ENCODE measurements at regions not wholly inside any gene's neighbourhood (a gene's known extent, or its start where the extent isn't known, plus 50 kb on each side); places are given as distances from the start of the nearest gene placed in this dataset.

- no peak for DNase-seq (ENCODE audit: low read depth)
- H3K27me3 ChIP-seq (replicated peaks; ENCODE audit: control insufficient read depth, insufficient read depth, low read length): no peaks in the 10 kb centered on the region
- no peak overlapping the region for H3K4me3 ChIP-seq (ENCODE audit: low read length)
- H3K4me1 ChIP-seq (ENCODE audit: control insufficient read depth, insufficient read depth, low read length): peaks cover 8% of the 10 kb centered on the region
- H3K9ac ChIP-seq (ENCODE audit: low read length): no peak overlapping the region
- no peaks in the 10 kb centered on the region for H3K9me3 ChIP-seq (ENCODE audit: control insufficient read depth, low read length)
- no peaks in the 10 kb centered on the region for H3K36me3 ChIP-seq (ENCODE audit: control insufficient read depth, insufficient read depth, low read length, severe bottlenecking)
Measured at GRCh38 chr3:74463515-74463914, 150.9 kb downstream of the CNTN3 start.

DNA sequence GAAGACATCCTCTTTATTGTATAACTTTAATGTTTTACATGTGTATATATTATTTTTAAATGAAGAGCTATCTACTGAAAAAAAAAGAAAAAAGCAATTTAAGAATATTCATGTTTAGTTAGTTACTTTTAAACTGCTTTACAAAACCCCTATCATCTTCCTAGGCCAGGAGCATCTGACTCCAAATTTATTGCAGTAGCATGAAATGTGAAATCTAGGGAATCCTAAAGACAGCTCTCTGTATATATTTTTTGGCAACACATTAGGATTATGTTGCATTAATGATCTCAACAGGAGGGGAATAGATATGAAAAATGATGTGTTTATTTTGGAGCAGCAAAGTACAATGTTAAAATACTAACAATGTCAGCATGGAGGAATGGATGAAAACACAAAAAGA, 158.3 kb downstream of the CNTN3 start:
- Histone ChIP-seq H3K9ac (ENCODE audit: low read length) (no peak overlapping the region), H3K4me3 (ENCODE audit: low read length) (no peak overlapping the region), H3K9me3 (ENCODE audit: control insufficient read depth, low read length) (no peaks in the 10 kb centered on the region), H3K27me3 (replicated peaks; ENCODE audit: control insufficient read depth, insufficient read depth, low read length) (no peaks in the 10 kb centered on the region), H3K36me3 (ENCODE audit: control insufficient read depth, insufficient read depth, low read length, severe bottlenecking) (no peaks in the 10 kb centered on the region), H3K4me1 (ENCODE audit: control insufficient read depth, insufficient read depth, low read length) (no peaks in the 10 kb centered on the region)
- no peak for DNase-seq (ENCODE audit: low read depth)

DNA sequence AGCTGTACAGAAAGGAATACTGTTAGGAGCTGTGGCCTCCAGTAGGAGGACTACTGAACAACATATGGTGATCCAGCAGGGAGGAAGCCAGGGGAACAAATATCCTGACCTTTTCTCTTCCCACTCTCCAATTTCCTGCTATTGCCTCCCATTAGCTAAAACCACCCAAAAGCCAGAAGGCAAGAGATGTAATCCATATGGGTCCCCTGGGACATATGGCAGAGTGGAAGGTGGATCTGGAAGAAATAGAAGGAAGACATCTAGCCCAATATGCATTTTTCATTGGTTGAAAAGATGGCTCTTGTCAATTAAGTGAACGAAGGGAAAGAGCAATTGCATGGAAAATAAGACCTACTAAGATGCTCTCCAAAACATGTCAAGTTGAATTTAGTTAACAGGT, 167.2 kb downstream of the CNTN3 start:
- Histone ChIP-seq H3K9ac (ENCODE audit: low read length) (no peak overlapping the region), H3K9me3 (ENCODE audit: control insufficient read depth, low read length) (no peaks in the 10 kb centered on the region), H3K4me3 (ENCODE audit: low read length) (no peak overlapping the region), H3K36me3 (ENCODE audit: control insufficient read depth, insufficient read depth, low read length, severe bottlenecking) (no peaks in the 10 kb centered on the region), H3K4me1 (ENCODE audit: control insufficient read depth, insufficient read depth, low read length) (no peaks in the 10 kb centered on the region), H3K27me3 (replicated peaks; ENCODE audit: control insufficient read depth, insufficient read depth, low read length) (no peaks in the 10 kb centered on the region)
- no peak for DNase-seq (ENCODE audit: low read depth)

- Histone ChIP-seq H3K9ac (ENCODE audit: low read length) (no peak overlapping the region), H3K4me1 (ENCODE audit: control insufficient read depth, insufficient read depth, low read length) (no peaks in the 10 kb centered on the region), H3K4me3 (ENCODE audit: low read length) (no peak overlapping the region), H3K9me3 (ENCODE audit: control insufficient read depth, low read length) (no peaks in the 10 kb centered on the region), H3K36me3 (ENCODE audit: control insufficient read depth, insufficient read depth, low read length, severe bottlenecking) (no peaks in the 10 kb centered on the region), H3K27me3 (replicated peaks; ENCODE audit: control insufficient read depth, insufficient read depth, low read length) (no peaks in the 10 kb centered on the region)
- DNase-seq (ENCODE audit: low read depth): no peak
Measured at GRCh38 chr3:74445541-74445940, 168.9 kb downstream of the CNTN3 start.

DNA sequence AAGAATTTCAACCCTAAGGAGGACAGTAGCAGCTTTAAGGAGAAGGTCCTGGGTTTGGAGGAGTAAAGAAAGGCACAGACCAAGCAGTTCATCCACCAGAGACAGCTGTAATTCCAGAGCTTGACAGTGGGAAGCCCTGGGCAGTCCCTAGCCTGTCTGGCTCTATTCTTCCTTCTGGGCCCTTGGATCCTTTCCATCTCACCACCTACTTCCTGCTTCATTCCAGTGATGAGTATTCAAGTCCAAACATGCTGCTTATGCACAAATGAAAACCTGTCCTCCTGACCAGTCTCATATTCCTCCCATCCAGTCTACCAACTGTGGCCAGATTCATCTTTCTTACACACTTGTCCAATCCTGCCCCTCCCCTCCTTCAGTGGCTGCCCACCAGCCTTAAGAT, 171.4 kb downstream of the CNTN3 start:
- DNase-seq (ENCODE audit: low read depth): no peak
- no peaks in the 10 kb centered on the region for H3K36me3 ChIP-seq (ENCODE audit: control insufficient read depth, insufficient read depth, low read length, severe bottlenecking)
- H3K9me3 ChIP-seq (ENCODE audit: control insufficient read depth, low read length): no peaks in the 10 kb centered on the region
- H3K4me3 ChIP-seq (ENCODE audit: low read length): no peak overlapping the region
- H3K4me1 ChIP-seq (ENCODE audit: control insufficient read depth, insufficient read depth, low read length): no peaks in the 10 kb centered on the region
- no peak overlapping the region for H3K9ac ChIP-seq (ENCODE audit: low read length)
- no peaks in the 10 kb centered on the region for H3K27me3 ChIP-seq (replicated peaks; ENCODE audit: control insufficient read depth, insufficient read depth, low read length)

GRCh38 chr3:74442683-74443082, 171.8 kb downstream of the CNTN3 start:
- Histone ChIP-seq H3K4me3 (ENCODE audit: low read length) (no peak overlapping the region), H3K36me3 (ENCODE audit: control insufficient read depth, insufficient read depth, low read length, severe bottlenecking) (no peaks in the 10 kb centered on the region), H3K4me1 (ENCODE audit: control insufficient read depth, insufficient read depth, low read length) (no peaks in the 10 kb centered on the region), H3K9me3 (ENCODE audit: control insufficient read depth, low read length) (no peaks in the 10 kb centered on the region), H3K9ac (ENCODE audit: low read length) (no peak overlapping the region), H3K27me3 (replicated peaks; ENCODE audit: control insufficient read depth, insufficient read depth, low read length) (no peaks in the 10 kb centered on the region)
- DNase-seq (ENCODE audit: low read depth): no peak

DNA sequence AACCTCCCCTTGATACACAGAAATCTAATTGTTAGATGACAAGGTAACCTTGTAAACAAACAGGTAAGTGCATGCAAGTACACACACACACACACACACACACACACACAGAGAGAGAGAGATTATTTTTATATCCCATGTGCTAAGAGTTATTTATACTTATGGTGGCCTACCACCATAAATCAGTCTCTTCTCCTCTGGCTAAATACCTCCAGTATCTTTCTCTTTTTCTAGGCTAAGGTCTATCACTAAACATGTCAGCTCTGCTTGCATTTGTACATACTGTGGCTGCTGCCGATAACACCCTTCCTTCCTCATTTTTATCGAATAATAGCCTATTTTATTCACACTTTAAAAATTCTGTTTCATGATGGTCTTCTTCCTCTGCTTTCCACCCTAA, 172.4 kb downstream of the CNTN3 start:
- Histone ChIP-seq H3K4me3 (ENCODE audit: low read length) (no peak overlapping the region), H3K9me3 (ENCODE audit: control insufficient read depth, low read length) (no peaks in the 10 kb centered on the region), H3K9ac (ENCODE audit: low read length) (no peak overlapping the region), H3K27me3 (replicated peaks; ENCODE audit: control insufficient read depth, insufficient read depth, low read length) (no peaks in the 10 kb centered on the region), H3K36me3 (ENCODE audit: control insufficient read depth, insufficient read depth, low read length, severe bottlenecking) (no peaks in the 10 kb centered on the region), H3K4me1 (ENCODE audit: control insufficient read depth, insufficient read depth, low read length) (no peaks in the 10 kb centered on the region)
- no peak for DNase-seq (ENCODE audit: low read depth)

GRCh38 chr3:74436184-74436583, 178.3 kb downstream of the CNTN3 start:
- no peak overlapping the region for H3K4me3 ChIP-seq (ENCODE audit: low read length)
- no peak overlapping the region for H3K9ac ChIP-seq (ENCODE audit: low read length)
- H3K27me3 ChIP-seq (replicated peaks; ENCODE audit: control insufficient read depth, insufficient read depth, low read length): no peaks in the 10 kb centered on the region
- no peaks in the 10 kb centered on the region for H3K9me3 ChIP-seq (ENCODE audit: control insufficient read depth, low read length)
- no peaks in the 10 kb centered on the region for H3K36me3 ChIP-seq (ENCODE audit: control insufficient read depth, insufficient read depth, low read length, severe bottlenecking)
- H3K4me1 ChIP-seq (ENCODE audit: control insufficient read depth, insufficient read depth, low read length): peaks cover 3% of the 10 kb centered on the region
- no peak for DNase-seq (ENCODE audit: low read depth)

DNA sequence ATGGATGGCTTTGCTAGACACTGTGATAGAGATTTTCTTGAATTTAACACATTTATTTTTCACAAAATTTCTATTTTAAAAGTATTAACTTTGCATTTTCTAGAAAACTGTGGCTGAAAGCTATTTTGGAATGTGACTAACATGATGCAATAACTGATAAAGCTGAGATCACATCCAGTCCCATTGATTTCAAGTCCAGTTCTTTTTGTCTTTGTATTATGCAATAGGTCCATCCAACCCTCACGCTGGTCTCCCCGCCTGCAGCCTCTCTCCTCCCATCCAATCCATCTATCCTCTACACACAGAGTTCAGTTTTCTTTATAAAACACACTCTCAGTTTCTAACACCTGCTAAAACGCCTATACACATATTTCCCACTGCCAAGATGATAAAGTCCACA, 178.8 kb downstream of the CNTN3 start:
- Histone ChIP-seq H3K36me3 (ENCODE audit: control insufficient read depth, insufficient read depth, low read length, severe bottlenecking) (no peaks in the 10 kb centered on the region), H3K27me3 (replicated peaks; ENCODE audit: control insufficient read depth, insufficient read depth, low read length) (no peaks in the 10 kb centered on the region), H3K9me3 (ENCODE audit: control insufficient read depth, low read length) (no peaks in the 10 kb centered on the region), H3K4me1 (ENCODE audit: control insufficient read depth, insufficient read depth, low read length) (peaks cover 3% of the 10 kb centered on the region), H3K4me3 (ENCODE audit: low read length) (no peak overlapping the region), H3K9ac (ENCODE audit: low read length) (no peak overlapping the region)
- DNase-seq (ENCODE audit: low read depth): no peak

DNA sequence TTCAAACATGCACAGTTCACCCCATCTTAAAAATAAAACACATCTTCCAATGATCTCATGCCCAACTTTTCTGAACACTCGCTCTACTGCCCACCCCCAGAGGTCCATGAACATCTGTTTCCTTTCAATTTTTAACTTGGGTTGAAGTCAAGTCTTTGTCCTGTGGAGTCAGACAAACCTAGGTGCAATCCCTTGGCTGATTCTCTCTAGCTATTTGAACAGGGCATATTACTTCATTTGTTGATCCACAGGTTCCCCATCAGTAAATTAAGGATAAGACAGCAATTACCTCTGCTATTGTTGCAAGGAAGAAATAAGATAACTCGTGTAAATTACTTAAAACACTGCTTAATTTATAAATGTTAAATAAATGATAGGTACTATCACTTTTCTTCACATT, 180.1 kb downstream of the CNTN3 start:
- H3K36me3 ChIP-seq (ENCODE audit: control insufficient read depth, insufficient read depth, low read length, severe bottlenecking): no peaks in the 10 kb centered on the region

DNA sequence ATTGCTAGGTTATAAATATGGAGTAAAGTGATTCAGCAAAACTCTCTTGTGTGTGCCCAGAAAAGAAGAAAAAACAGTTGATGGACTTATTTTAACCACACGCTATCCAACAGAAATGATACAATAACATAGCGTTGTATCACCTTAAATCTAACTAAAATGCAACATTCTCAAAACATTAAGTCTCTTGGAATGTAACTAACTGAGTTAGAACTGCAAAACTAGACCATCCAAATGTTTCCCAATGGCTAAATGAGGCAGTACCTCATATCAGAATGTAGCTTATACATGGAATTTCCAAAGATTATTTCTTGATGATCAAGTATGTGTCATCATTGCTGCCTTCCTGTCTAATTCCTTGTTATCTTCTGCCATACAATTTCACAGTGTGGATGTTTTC, 187.9 kb downstream of the CNTN3 start:
- peaks cover 2% of the 10 kb centered on the region for H3K36me3 ChIP-seq (ENCODE audit: control insufficient read depth, insufficient read depth, low read length, severe bottlenecking)
- no peak for DNase-seq (ENCODE audit: low read depth)
- H3K9me3 ChIP-seq (ENCODE audit: control insufficient read depth, low read length): no peaks in the 10 kb centered on the region
- H3K27me3 ChIP-seq (replicated peaks; ENCODE audit: control insufficient read depth, insufficient read depth, low read length): no peaks in the 10 kb centered on the region
- H3K9ac ChIP-seq (ENCODE audit: low read length): peak overlapping the region; percentile 6
- H3K4me1 ChIP-seq (ENCODE audit: control insufficient read depth, insufficient read depth, low read length): peaks cover 6% of the 10 kb centered on the region
- H3K4me3 ChIP-seq (ENCODE audit: low read length): no peak overlapping the region

More for the DNA sequence above, 180.1 kb downstream of the CNTN3 start:
- Histone ChIP-seq H3K4me1 (ENCODE audit: control insufficient read depth, insufficient read depth, low read length) (peaks cover 3% of the 10 kb centered on the region), H3K9me3 (ENCODE audit: control insufficient read depth, low read length) (no peaks in the 10 kb centered on the region), H3K4me3 (ENCODE audit: low read length) (no peak overlapping the region), H3K27me3 (replicated peaks; ENCODE audit: control insufficient read depth, insufficient read depth, low read length) (no peaks in the 10 kb centered on the region), H3K9ac (ENCODE audit: low read length) (no peak overlapping the region)
- no peak for DNase-seq (ENCODE audit: low read depth)

DNA sequence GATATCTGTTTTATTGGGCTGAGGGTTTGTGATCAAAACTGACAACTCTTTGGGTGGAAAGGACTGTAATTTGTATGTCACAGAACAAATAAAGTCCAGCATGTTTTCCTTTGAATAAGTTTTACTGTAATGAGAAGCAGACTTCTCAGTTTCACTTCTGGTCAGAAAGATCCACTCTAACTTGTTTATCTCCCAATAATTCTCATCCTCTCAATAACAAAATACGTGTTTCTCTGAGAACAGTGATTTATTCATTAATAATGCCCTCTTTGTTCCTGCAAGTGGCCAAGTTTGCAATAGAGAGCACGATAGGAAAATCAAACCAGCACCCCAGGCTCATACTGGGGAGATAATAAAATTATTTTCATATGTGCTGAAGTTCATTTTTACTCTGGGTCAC, 190.6 kb downstream of the CNTN3 start:
- H3K4me3 ChIP-seq (ENCODE audit: low read length): no peak overlapping the region
- H3K9me3 ChIP-seq (ENCODE audit: control insufficient read depth, low read length): no peaks in the 10 kb centered on the region
- H3K27me3 ChIP-seq (replicated peaks; ENCODE audit: control insufficient read depth, insufficient read depth, low read length): no peaks in the 10 kb centered on the region
- peaks cover 6% of the 10 kb centered on the region for H3K4me1 ChIP-seq (ENCODE audit: control insufficient read depth, insufficient read depth, low read length)
- no peak for DNase-seq (ENCODE audit: low read depth)
- H3K9ac ChIP-seq (ENCODE audit: low read length): no peak overlapping the region
- H3K36me3 ChIP-seq (ENCODE audit: control insufficient read depth, insufficient read depth, low read length, severe bottlenecking): peaks cover 4% of the 10 kb centered on the region
